IMR-90 (cell line): ENCODE measurements at regions not wholly inside any gene's neighbourhood (a gene's known extent, or its start where the extent isn't known, plus 50 kb on each side); places are given as distances from the start of the nearest gene placed in this dataset.

ENCODE experiments used
- CTCF ChIP-seq: conservative IDR thresholded peaks from 2 replicates; pipeline ENCODE4 v1.5.1; 2012; ENCODE audit warnings: mild to moderate bottlenecking, low read depth, low read length, improper control_type of control experiment
- ELK1 ChIP-seq: fragments of 150-350 bp; IDR thresholded peaks from 2 replicates; pipeline ENCODE4 v1.6.1; 2016; ENCODE audit warnings: low read depth, mild to moderate bottlenecking, low read length, moderate library complexity, borderline replicate concordance
- MXI1 ChIP-seq: IDR thresholded peaks from 2 replicates; pipeline ENCODE4 v1.6.1; 2012; ENCODE audit warnings: low read depth, mild to moderate bottlenecking, low read length, moderate library complexity, borderline replicate concordance
- RAD21 ChIP-seq: IDR thresholded peaks from 2 replicates; pipeline ENCODE4 v1.6.1; 2012; ENCODE audit warnings: low read length, improper control_type of control experiment
- USF2 ChIP-seq: fragments of 150-350 bp; IDR thresholded peaks from 2 replicates; pipeline ENCODE4 v1.6.1; 2017; ENCODE audit warnings: mild to moderate bottlenecking, antibody characterized with exemption, low read length, low read depth

GRCh38 chr10:63866747-63867140 lies 345.5 kb downstream of the REEP3 start:
- TF ChIP-seq CTCF = peak; percentile 29; the same call in 1 of the 2 replicates
- TF ChIP-seq USF2 = no peak
- no peak for TF ChIP-seq ELK1
- TF ChIP-seq MXI1 = no peak
- no peak for TF ChIP-seq RAD21
